WI38 (cell line): ENCODE measurements at regions not wholly inside any gene's neighbourhood (a gene's known extent, or its start where the extent isn't known, plus 50 kb on each side); places are given as distances from the start of the nearest gene placed in this dataset.

Source experiments
- H3K4me3 ChIP-seq: 2 replicates; pipeline ENCODE4 v1.5.1; 2011; ENCODE audit warnings: low read depth, mild to moderate bottlenecking, control low read depth, low read length
- CTCF ChIP-seq: IDR thresholded peaks from 2 replicates; pipeline ENCODE4 v1.5.1; 2012; ENCODE audit warnings: low read depth, mild to moderate bottlenecking, control low read depth, low read length

GRCh38 chr3:176202652-176203051, 994.6 kb downstream of the TBL1XR1 start:
- TF ChIP-seq CTCF = no peak
- no peak overlapping the region for H3K4me3 ChIP-seq

GRCh38 chr3:176193032-176193730, 1004.1 kb downstream of the TBL1XR1 start:
- H3K4me3 ChIP-seq = no peak overlapping the region
- TF ChIP-seq CTCF = no peak

- H3K4me3 ChIP-seq = no peak overlapping the region
- TF ChIP-seq CTCF = no peak
Observed at GRCh38 chr3:176190755-176191154, 1006.5 kb downstream of the TBL1XR1 start.

GRCh38 chr3:176183181-176183580, 1014.1 kb downstream of the TBL1XR1 start:
- H3K4me3 ChIP-seq = no peak overlapping the region
- TF ChIP-seq CTCF = no peak

- TF ChIP-seq CTCF = no peak
- no peak overlapping the region for H3K4me3 ChIP-seq
Observed at GRCh38 chr3:176174060-176174459, 1023.2 kb downstream of the TBL1XR1 start.

- H3K4me3 ChIP-seq = no peak overlapping the region
- TF ChIP-seq CTCF = no peak
Observed at GRCh38 chr3:176172492-176172891, 1024.8 kb downstream of the TBL1XR1 start.

- no peak overlapping the region for H3K4me3 ChIP-seq
- TF ChIP-seq CTCF = no peak
Observed at GRCh38 chr3:176167272-176167671, 1030.0 kb downstream of the TBL1XR1 start.
